ENCODE measurements at regions not wholly inside any gene's neighbourhood (a gene's known extent, or its start where the extent isn't known, plus 50 kb on each side); places are given as distances from the start of the nearest gene placed in this dataset.

DNA sequence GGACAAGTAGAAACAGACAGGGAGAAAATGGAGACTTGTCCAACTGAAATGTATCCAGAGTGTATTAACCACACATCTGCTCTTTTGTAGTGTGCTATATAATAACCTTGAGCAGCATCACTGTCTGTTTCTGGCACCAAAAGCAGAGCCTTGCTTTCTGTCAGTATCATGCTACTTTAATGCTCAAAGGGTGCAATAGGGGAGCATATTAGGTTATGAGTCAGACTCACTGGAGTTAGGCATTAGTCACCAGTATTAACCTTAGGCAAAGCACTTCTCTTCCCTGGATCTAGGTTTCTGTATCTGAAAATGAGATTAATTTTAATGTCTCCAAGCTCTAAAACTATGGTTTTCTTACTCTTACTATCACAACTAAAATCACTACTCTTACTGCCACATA lies 280.1 kb downstream of the TFAP2B start:
- TF ChIP-seq, protein P1, sequence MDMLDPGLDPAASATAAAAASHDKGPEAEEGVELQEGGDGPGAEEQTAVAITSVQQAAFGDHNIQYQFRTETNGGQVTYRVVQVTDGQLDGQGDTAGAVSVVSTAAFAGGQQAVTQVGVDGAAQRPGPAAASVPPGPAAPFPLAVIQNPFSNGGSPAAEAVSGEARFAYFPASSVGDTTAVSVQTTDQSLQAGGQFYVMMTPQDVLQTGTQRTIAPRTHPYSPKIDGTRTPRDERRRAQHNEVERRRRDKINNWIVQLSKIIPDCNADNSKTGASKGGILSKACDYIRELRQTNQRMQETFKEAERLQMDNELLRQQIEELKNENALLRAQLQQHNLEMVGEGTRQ (IDR thresholded peaks at IDR 0.05; ENCODE audit: borderline replicate concordance, low read depth, low read length), result no peak
- TF ChIP-seq EP300 (IDR thresholded peaks at IDR 0.05; ENCODE audit: borderline replicate concordance in 1 of 2, control insufficient read depth in 1 of 2, low read depth in 2 of 2, low read length in 2 of 2) (no peak), ESRRA (IDR thresholded peaks at IDR 0.05; ENCODE audit: low read length) (no peak), CBX5 (IDR thresholded peaks at IDR 0.05; ENCODE audit: low read depth) (no peak), TAF1 (IDR thresholded peaks at IDR 0.05; ENCODE audit: borderline replicate concordance, low read depth, low read length) (no peak), EZH2 (IDR thresholded peaks at IDR 0.05; ENCODE audit: borderline replicate concordance, control insufficient read depth, low read depth, low read length) (no peak), SIX5 (IDR thresholded peaks at IDR 0.05; ENCODE audit: low read depth, low read length, severe bottlenecking) (no peak), CHD2 (IDR thresholded peaks at IDR 0.05; ENCODE audit: borderline replicate concordance, low read depth, low read length) (no peak), POLR2AphosphoS5 (IDR thresholded peaks at IDR 0.05; ENCODE audit: low read length) (no peak)
- TF ChIP-seq, protein P2, sequence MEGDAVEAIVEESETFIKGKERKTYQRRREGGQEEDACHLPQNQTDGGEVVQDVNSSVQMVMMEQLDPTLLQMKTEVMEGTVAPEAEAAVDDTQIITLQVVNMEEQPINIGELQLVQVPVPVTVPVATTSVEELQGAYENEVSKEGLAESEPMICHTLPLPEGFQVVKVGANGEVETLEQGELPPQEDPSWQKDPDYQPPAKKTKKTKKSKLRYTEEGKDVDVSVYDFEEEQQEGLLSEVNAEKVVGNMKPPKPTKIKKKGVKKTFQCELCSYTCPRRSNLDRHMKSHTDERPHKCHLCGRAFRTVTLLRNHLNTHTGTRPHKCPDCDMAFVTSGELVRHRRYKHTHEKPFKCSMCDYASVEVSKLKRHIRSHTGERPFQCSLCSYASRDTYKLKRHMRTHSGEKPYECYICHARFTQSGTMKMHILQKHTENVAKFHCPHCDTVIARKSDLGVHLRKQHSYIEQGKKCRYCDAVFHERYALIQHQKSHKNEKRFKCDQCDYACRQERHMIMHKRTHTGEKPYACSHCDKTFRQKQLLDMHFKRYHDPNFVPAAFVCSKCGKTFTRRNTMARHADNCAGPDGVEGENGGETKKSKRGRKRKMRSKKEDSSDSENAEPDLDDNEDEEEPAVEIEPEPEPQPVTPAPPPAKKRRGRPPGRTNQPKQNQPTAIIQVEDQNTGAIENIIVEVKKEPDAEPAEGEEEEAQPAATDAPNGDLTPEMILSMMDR (IDR thresholded peaks at IDR 0.05 in 2 of 3, conservative IDR thresholded peaks at IDR 0.05 in 1 of 3; ENCODE audit: control insufficient read depth in 2 of 3, extremely low read depth in 1 of 3, insufficient read depth in 1 of 3, low read depth in 3 of 3, low read length in 3 of 3), result no peak
- TF ChIP-seq, protein P3, sequence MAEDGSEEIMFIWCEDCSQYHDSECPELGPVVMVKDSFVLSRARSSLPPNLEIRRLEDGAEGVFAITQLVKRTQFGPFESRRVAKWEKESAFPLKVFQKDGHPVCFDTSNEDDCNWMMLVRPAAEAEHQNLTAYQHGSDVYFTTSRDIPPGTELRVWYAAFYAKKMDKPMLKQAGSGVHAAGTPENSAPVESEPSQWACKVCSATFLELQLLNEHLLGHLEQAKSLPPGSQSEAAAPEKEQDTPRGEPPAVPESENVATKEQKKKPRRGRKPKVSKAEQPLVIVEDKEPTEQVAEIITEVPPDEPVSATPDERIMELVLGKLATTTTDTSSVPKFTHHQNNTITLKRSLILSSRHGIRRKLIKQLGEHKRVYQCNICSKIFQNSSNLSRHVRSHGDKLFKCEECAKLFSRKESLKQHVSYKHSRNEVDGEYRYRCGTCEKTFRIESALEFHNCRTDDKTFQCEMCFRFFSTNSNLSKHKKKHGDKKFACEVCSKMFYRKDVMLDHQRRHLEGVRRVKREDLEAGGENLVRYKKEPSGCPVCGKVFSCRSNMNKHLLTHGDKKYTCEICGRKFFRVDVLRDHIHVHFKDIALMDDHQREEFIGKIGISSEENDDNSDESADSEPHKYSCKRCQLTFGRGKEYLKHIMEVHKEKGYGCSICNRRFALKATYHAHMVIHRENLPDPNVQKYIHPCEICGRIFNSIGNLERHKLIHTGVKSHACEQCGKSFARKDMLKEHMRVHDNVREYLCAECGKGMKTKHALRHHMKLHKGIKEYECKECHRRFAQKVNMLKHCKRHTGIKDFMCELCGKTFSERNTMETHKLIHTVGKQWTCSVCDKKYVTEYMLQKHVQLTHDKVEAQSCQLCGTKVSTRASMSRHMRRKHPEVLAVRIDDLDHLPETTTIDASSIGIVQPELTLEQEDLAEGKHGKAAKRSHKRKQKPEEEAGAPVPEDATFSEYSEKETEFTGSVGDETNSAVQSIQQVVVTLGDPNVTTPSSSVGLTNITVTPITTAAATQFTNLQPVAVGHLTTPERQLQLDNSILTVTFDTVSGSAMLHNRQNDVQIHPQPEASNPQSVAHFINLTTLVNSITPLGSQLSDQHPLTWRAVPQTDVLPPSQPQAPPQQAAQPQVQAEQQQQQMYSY (CRISPR knock-in tag; IDR thresholded peaks at IDR 0.05), result no peak

All from GM12878 (cell line).